Neural progenitor cell (in vitro differentiated cells): ENCODE measurements at regions not wholly inside any gene's neighbourhood (a gene's known extent, or its start where the extent isn't known, plus 50 kb on each side); places are given as distances from the start of the nearest gene placed in this dataset.

Experiments
- DNase-seq: peaks from one replicate; pipeline ENCODE4 v3.0.0-alpha.2; 2016; ENCODE audit warnings: low spot score
- H2AFZ ChIP-seq: fragments of 200-600 bp; sonication (generic); replicated peaks from 2 replicates; pipeline ENCODE4 v1.6.1; 2016; ENCODE audit warnings: antibody characterized with exemption
- H3F3A ChIP-seq: fragments of 200-600 bp; sonication (generic); 2 replicates; pipeline ENCODE4 v1.6.1; 2016; ENCODE audit warnings: antibody characterized with exemption, low read depth
- H3K27ac ChIP-seq: fragments of 200-600 bp; sonication (generic); 2 replicates; pipeline ENCODE4 v1.5.1; 2016; ENCODE audit warnings: mild to moderate bottlenecking
- H3K27me3 ChIP-seq: fragments of 200-600 bp; sonication (generic); 2 replicates; pipeline ENCODE4 v1.6.1; 2016; ENCODE audit warnings: mild to moderate bottlenecking, moderate library complexity
- H3K36me3 ChIP-seq: fragments of 200-600 bp; sonication (generic); 2 replicates; pipeline ENCODE4 v1.5.1; 2016
- H3K4me1 ChIP-seq: fragments of 200-600 bp; sonication (generic); 2 replicates; pipeline ENCODE4 v1.6.1; 2016; ENCODE audit warnings: mixed run types
- H3K4me2 ChIP-seq: fragments of 200-600 bp; sonication (generic); 2 replicates; pipeline ENCODE4 v1.6.1; 2016
- H3K4me3 ChIP-seq: fragments of 200-600 bp; sonication (generic); 2 replicates; pipeline ENCODE4 v1.5.1; 2016
- H3K79me2 ChIP-seq: fragments of 200-600 bp; sonication (generic); 2 replicates; pipeline ENCODE4 v1.6.1; 2016; ENCODE audit warnings: low read depth
- H3K9ac ChIP-seq: fragments of 200-600 bp; sonication (generic); 2 replicates; pipeline ENCODE4 v1.6.1; 2016
- H3K9me3 ChIP-seq: fragments of 200-600 bp; sonication (generic); 2 replicates; pipeline ENCODE4 v1.5.1; 2016; ENCODE audit warnings: low read depth
- H4K20me1 ChIP-seq: fragments of 200-600 bp; sonication (generic); 2 replicates; pipeline ENCODE4 v1.6.1; 2016; ENCODE audit warnings: low read depth
- H3K27ac Mint-ChIP-seq: 3 replicates; pipeline ENCODE4 v1.8.0; 2021; ENCODE audit warnings: mixed read lengths
- H3K27me3 Mint-ChIP-seq: 2 replicates; pipeline ENCODE4 v1.8.0; 2022; ENCODE audit warnings: low read depth, mild to moderate bottlenecking, inconsistent platforms, moderate library complexity, mixed read lengths; ENCODE audit not compliant: insufficient read depth
- H3K36me3 Mint-ChIP-seq: 3 replicates; pipeline ENCODE4 v1.8.0; 2021; ENCODE audit warnings: mixed read lengths
- H3K4me1 Mint-ChIP-seq: 3 replicates; pipeline ENCODE4 v1.8.0; 2021; ENCODE audit warnings: mixed read lengths
- H3K4me3 Mint-ChIP-seq: 3 replicates; pipeline ENCODE4 v1.8.0; 2021; ENCODE audit warnings: mild to moderate bottlenecking, moderate library complexity, mixed read lengths
- H3K9me3 Mint-ChIP-seq: 3 replicates; pipeline ENCODE4 v1.8.0; 2020; ENCODE audit warnings: mixed read lengths
- EZH2 ChIP-seq: fragments of 200-600 bp; sonication (generic); IDR thresholded peaks from 2 replicates; pipeline ENCODE4 v1.6.1; 2017; ENCODE audit warnings: antibody characterized with exemption, mild to moderate bottlenecking, moderate library complexity
- EZH2phosphoT487 ChIP-seq: fragments of 200-600 bp; sonication (generic); IDR thresholded peaks from 2 replicates; pipeline ENCODE4 v1.6.1; 2017; ENCODE audit warnings: antibody characterized with exemption
- TF ChIP-seq, protein P1 (sequence below): fragments of 200-600 bp; sonication (generic); IDR thresholded peaks from 2 replicates; pipeline ENCODE4 v1.5.1; 2017; ENCODE audit warnings: antibody characterized with exemption, mild to moderate bottlenecking

DNA sequence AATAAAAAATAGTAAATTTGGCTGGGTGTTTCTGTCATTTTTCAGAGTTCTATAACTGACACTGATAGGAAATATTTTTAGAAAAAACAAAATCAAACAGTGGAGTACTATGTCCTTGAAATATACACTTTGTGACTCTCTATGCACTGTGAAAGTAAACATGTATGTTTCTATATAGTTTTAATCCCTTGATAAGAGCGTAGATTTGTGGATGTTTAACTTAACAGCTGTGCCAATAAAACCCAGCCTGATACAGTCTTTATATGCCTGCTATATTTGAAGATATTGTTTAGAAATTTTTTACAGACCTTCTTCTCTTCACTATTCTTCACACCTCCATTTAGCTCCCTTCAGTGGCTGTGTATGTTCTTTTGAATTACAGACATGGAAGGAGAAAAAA lies 473.3 kb upstream of the FZD8 start:
- Histone ChIP-seq H3K27ac (no peak overlapping the region), H3F3A (no peaks in the 10 kb centered on the region), H3K79me2 (no peaks in the 10 kb centered on the region), H3K9me3 (no peaks in the 10 kb centered on the region), H2AFZ (no peak overlapping the region), H3K4me2 (no peak overlapping the region), H3K36me3 (no peaks in the 10 kb centered on the region), H4K20me1 (no peaks in the 10 kb centered on the region), H3K27me3 (no peaks in the 10 kb centered on the region), H3K9ac (no peak overlapping the region), H3K4me3 (no peak overlapping the region), H3K4me1 (peaks cover 9% of the 10 kb centered on the region)
- Mint-ChIP-seq H3K4me1 (peaks cover 2% of the 10 kb centered on the region), H3K36me3 (no peaks in the 10 kb centered on the region), H3K4me3 (no peak overlapping the region), H3K27ac (no peak overlapping the region), H3K9me3 (no peaks in the 10 kb centered on the region), H3K27me3 (peaks cover 3% of the 10 kb centered on the region)
- TF ChIP-seq, protein P1, sequence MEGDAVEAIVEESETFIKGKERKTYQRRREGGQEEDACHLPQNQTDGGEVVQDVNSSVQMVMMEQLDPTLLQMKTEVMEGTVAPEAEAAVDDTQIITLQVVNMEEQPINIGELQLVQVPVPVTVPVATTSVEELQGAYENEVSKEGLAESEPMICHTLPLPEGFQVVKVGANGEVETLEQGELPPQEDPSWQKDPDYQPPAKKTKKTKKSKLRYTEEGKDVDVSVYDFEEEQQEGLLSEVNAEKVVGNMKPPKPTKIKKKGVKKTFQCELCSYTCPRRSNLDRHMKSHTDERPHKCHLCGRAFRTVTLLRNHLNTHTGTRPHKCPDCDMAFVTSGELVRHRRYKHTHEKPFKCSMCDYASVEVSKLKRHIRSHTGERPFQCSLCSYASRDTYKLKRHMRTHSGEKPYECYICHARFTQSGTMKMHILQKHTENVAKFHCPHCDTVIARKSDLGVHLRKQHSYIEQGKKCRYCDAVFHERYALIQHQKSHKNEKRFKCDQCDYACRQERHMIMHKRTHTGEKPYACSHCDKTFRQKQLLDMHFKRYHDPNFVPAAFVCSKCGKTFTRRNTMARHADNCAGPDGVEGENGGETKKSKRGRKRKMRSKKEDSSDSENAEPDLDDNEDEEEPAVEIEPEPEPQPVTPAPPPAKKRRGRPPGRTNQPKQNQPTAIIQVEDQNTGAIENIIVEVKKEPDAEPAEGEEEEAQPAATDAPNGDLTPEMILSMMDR: no peak
- DNase-seq: no peak

GRCh38 chr10:36114913-36115312 lies 472.8 kb upstream of the FZD8 start:
- no peak overlapping the region for H3K9ac ChIP-seq
- H3K9me3 ChIP-seq: no peaks in the 10 kb centered on the region
- Mint-ChIP-seq H3K27ac (no peak overlapping the region), H3K4me3 (no peak overlapping the region), H3K4me1 (peaks cover 2% of the 10 kb centered on the region), H3K9me3 (no peaks in the 10 kb centered on the region), H3K27me3 (peaks cover 3% of the 10 kb centered on the region), H3K36me3 (no peaks in the 10 kb centered on the region)
- H2AFZ ChIP-seq: no peak overlapping the region
- no peak for DNase-seq
- H3K4me2 ChIP-seq: no peak overlapping the region
- peaks cover 9% of the 10 kb centered on the region for H3K4me1 ChIP-seq
- H3K79me2 ChIP-seq: no peaks in the 10 kb centered on the region
- H3K27ac ChIP-seq: no peak overlapping the region
- H3K27me3 ChIP-seq: no peaks in the 10 kb centered on the region
- H3K4me3 ChIP-seq: no peak overlapping the region
- TF ChIP-seq, protein P1: no peak
- TF ChIP-seq EZH2: no peak
- TF ChIP-seq EZH2phosphoT487: no peak
- H3F3A ChIP-seq: no peaks in the 10 kb centered on the region
- H4K20me1 ChIP-seq: no peaks in the 10 kb centered on the region
- H3K36me3 ChIP-seq: no peaks in the 10 kb centered on the region

- Histone ChIP-seq H3K27me3 (no peaks in the 10 kb centered on the region), H2AFZ (no peak overlapping the region), H3F3A (no peaks in the 10 kb centered on the region), H3K4me2 (no peak overlapping the region), H3K9me3 (no peaks in the 10 kb centered on the region), H3K9ac (no peak overlapping the region), H3K4me3 (no peak overlapping the region), H3K27ac (no peak overlapping the region), H4K20me1 (no peaks in the 10 kb centered on the region), H3K36me3 (no peaks in the 10 kb centered on the region), H3K79me2 (no peaks in the 10 kb centered on the region), H3K4me1 (peaks cover 9% of the 10 kb centered on the region)
- no peaks in the 10 kb centered on the region for H3K36me3 Mint-ChIP-seq
- no peak for TF ChIP-seq EZH2
- no peak overlapping the region for H3K27ac Mint-ChIP-seq
- no peak overlapping the region for H3K4me3 Mint-ChIP-seq
- H3K27me3 Mint-ChIP-seq: peaks cover 3% of the 10 kb centered on the region
- no peak for DNase-seq
- H3K4me1 Mint-ChIP-seq: peaks cover 2% of the 10 kb centered on the region
- H3K9me3 Mint-ChIP-seq: no peaks in the 10 kb centered on the region
These were observed 472.0 kb upstream of the FZD8 start for GRCh38 chr10:36114141-36114540.

DNA sequence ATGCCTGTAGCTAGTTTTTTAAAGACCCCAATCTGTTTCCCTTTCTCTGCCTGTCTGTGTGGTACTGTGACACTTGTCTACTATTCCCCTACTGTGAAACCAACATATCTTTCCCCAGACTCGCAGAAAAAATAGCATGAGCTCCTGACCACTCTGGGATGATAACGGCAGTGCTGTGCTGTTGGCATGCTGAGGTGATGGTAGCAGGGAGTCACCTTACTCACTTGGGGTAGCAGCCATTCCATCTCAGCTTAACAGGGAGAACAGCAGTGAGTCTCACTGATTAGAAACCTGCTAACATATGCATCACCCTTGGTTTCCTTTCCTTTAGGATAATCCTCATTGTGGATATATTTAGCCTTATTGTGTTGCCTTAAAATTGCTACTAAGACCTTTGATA lies 469.6 kb upstream of the FZD8 start:
- peak; percentile 14 for DNase-seq
- Histone ChIP-seq H3F3A (no peaks in the 10 kb centered on the region), H3K4me1 (no peaks in the 10 kb centered on the region), H3K27ac (no peak overlapping the region), H3K9ac (no peak overlapping the region), H3K36me3 (no peaks in the 10 kb centered on the region), H3K27me3 (no peaks in the 10 kb centered on the region), H3K4me2 (no peak overlapping the region), H2AFZ (peak overlapping the region; percentile 60), H3K9me3 (no peaks in the 10 kb centered on the region), H4K20me1 (no peaks in the 10 kb centered on the region), H3K4me3 (no peak overlapping the region), H3K79me2 (no peaks in the 10 kb centered on the region)
- no peak for TF ChIP-seq EZH2phosphoT487
- TF ChIP-seq, protein P1: no peak
- TF ChIP-seq EZH2: no peak
- H3K36me3 Mint-ChIP-seq: no peaks in the 10 kb centered on the region
- H3K4me1 Mint-ChIP-seq: peaks cover 2% of the 10 kb centered on the region
- H3K27ac Mint-ChIP-seq: no peak overlapping the region
- no peaks in the 10 kb centered on the region for H3K9me3 Mint-ChIP-seq
- no peak overlapping the region for H3K4me3 Mint-ChIP-seq
- no peaks in the 10 kb centered on the region for H3K27me3 Mint-ChIP-seq
